Epithelial cell of esophagus (primary cell): ENCODE measurements at regions not wholly inside any gene's neighbourhood (a gene's known extent, or its start where the extent isn't known, plus 50 kb on each side); places are given as distances from the start of the nearest gene placed in this dataset.

Experiments used
- DNase-seq: peaks from one replicate; pipeline ENCODE4 v3.0.0; 2010; ENCODE audit warnings: low read depth
- H3K4me3 ChIP-seq: 2 replicates; pipeline ENCODE4 v1.5.1; 2011; ENCODE audit warnings: mild to moderate bottlenecking, low read length, control low read depth
- CTCF ChIP-seq: IDR thresholded peaks from 2 replicates; pipeline ENCODE4 v1.5.1; 2011; ENCODE audit warnings: low read depth, mild to moderate bottlenecking, low read length, control low read depth, inconsistent platforms; ENCODE audit not compliant: insufficient read depth; ENCODE audit errors: missing control alignments

- no peak overlapping the region for H3K4me3 ChIP-seq
- no peak for DNase-seq
- no peak for TF ChIP-seq CTCF
Observed at GRCh38 chr17:65324611-65325342, 187.6 kb downstream of the RGS9 start.

- DNase-seq, result no peak
- no peak overlapping the region for H3K4me3 ChIP-seq
- TF ChIP-seq CTCF, result no peak
Observed at GRCh38 chr17:65323049-65323448, 185.9 kb downstream of the RGS9 start.

- DNase-seq, result no peak
- no peak for TF ChIP-seq CTCF
- no peak overlapping the region for H3K4me3 ChIP-seq
Observed at GRCh38 chr17:65320820-65321219, 183.7 kb downstream of the RGS9 start.

- DNase-seq, result no peak
- TF ChIP-seq CTCF, result no peak
- H3K4me3 ChIP-seq, result no peak overlapping the region
Observed at GRCh38 chr17:65314212-65314611, 177.0 kb downstream of the RGS9 start.

- H3K4me3 ChIP-seq, result no peak overlapping the region
- no peak for TF ChIP-seq CTCF
- no peak for DNase-seq
Observed at GRCh38 chr17:65312718-65313377, 175.7 kb downstream of the RGS9 start.

- no peak overlapping the region for H3K4me3 ChIP-seq
- DNase-seq, result no peak
- TF ChIP-seq CTCF, result no peak
Observed at GRCh38 chr17:65311261-65311660, 174.1 kb downstream of the RGS9 start.

- no peak for TF ChIP-seq CTCF
- no peak overlapping the region for H3K4me3 ChIP-seq
- no peak for DNase-seq
Observed at GRCh38 chr17:65307961-65308316, 170.8 kb downstream of the RGS9 start.
